ENCODE measurements at regions not wholly inside any gene's neighbourhood (a gene's known extent, or its start where the extent isn't known, plus 50 kb on each side); places are given as distances from the start of the nearest gene placed in this dataset.

DNA sequence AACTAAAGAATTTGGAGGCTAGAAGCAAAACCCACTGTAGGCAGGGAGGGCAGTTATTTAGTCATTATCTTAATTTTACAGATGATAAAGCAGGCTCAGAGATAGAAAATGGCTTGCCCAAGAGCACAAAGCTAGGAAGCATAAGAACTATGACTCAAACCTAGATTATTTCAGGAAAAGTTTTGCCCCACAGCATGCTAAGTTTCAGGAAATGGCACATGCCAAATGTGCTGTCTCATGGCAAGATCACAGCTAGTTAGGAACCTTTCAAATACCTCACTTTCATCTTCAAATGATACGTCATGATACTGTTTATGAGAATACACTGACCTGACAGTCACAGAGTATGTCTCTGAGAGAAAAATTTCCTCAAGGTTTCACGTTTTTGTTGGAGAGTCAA lies 78.5 kb upstream of the SPANXC start (continued):
- TF ChIP-seq KDM1A (IDR thresholded peaks at IDR 0.05; ENCODE audit: borderline replicate concordance) (no peak), BRCA1 (IDR thresholded peaks at IDR 0.05; ENCODE audit: low read depth, low read length) (no peak), NR2C1 (IDR thresholded peaks at IDR 0.05) (no peak)
- TF ChIP-seq, protein P1, sequence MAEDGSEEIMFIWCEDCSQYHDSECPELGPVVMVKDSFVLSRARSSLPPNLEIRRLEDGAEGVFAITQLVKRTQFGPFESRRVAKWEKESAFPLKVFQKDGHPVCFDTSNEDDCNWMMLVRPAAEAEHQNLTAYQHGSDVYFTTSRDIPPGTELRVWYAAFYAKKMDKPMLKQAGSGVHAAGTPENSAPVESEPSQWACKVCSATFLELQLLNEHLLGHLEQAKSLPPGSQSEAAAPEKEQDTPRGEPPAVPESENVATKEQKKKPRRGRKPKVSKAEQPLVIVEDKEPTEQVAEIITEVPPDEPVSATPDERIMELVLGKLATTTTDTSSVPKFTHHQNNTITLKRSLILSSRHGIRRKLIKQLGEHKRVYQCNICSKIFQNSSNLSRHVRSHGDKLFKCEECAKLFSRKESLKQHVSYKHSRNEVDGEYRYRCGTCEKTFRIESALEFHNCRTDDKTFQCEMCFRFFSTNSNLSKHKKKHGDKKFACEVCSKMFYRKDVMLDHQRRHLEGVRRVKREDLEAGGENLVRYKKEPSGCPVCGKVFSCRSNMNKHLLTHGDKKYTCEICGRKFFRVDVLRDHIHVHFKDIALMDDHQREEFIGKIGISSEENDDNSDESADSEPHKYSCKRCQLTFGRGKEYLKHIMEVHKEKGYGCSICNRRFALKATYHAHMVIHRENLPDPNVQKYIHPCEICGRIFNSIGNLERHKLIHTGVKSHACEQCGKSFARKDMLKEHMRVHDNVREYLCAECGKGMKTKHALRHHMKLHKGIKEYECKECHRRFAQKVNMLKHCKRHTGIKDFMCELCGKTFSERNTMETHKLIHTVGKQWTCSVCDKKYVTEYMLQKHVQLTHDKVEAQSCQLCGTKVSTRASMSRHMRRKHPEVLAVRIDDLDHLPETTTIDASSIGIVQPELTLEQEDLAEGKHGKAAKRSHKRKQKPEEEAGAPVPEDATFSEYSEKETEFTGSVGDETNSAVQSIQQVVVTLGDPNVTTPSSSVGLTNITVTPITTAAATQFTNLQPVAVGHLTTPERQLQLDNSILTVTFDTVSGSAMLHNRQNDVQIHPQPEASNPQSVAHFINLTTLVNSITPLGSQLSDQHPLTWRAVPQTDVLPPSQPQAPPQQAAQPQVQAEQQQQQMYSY (CRISPR knock-in tag; IDR thresholded peaks at IDR 0.05) = no peak

DNA sequence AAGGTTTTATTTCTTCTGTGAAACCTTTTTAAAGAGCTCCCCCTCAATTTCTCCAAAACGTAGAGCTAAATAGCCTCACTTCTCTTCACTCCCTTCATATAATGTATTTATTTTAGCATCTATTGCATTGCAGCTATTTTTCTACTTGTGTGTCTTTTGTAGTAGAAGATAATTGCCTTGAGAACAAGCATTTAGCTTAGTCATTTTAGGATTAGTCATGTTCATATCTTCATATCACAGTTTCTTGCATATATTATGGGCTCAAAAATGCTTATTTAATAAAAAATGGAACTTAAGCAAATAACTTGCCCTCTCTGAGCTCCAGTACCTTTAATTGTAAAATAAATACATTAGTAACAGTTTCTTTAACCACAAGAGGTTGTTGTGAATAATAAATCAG lies 72.1 kb upstream of the SPANXC start:
- no peaks in the 10 kb centered on the region for H4K20me1 ChIP-seq (ENCODE audit: control insufficient read depth, insufficient read depth)
- H3K9me3 ChIP-seq (replicated peaks; ENCODE audit: control insufficient read depth, insufficient read depth, low read length) = no peaks in the 10 kb centered on the region
- H3K4me1 ChIP-seq (ENCODE audit: control insufficient read depth, insufficient read depth, low read length) = no peaks in the 10 kb centered on the region
- 0% methylated on average over 1 of the region's 1 CpG for WGBS (ENCODE audit: insufficient coverage, insufficient replicate concordance, low lambda C conversion rate, missing lambda C conversion rate)
- CTCF ChIA-PET = no interaction called here
- POLR2A ChIA-PET = no interaction called here
- H3K36me3 ChIP-seq (ENCODE audit: control insufficient read depth in 2 of 2, insufficient read depth in 2 of 2, low read length in 1 of 2) = no peaks in the 10 kb centered on the region
- H3K79me2 ChIP-seq (ENCODE audit: control insufficient read depth, insufficient read depth, low read length) = no peaks in the 10 kb centered on the region
- H3K4me2 ChIP-seq (ENCODE audit: control insufficient read depth, insufficient read depth) = no peak overlapping the region
- RAD21 ChIA-PET (ENCODE audit: unreplicated experiment) = no interaction called here
- SMC1A ChIA-PET (ENCODE audit: uncharacterized antibody, unreplicated experiment) = no interaction called here
- no peak for DNase-seq (ENCODE audit: low read depth, low spot score)
- no peaks in the 10 kb centered on the region for H3K27me3 ChIP-seq (replicated peaks in 1 of 2; ENCODE audit: control insufficient read depth in 2 of 2, insufficient read depth in 2 of 2, low read length in 1 of 2)
- no peak overlapping the region for H2AFZ ChIP-seq (ENCODE audit: control insufficient read depth, low read depth, low read length)
- no peak overlapping the region for H3K27ac ChIP-seq (ENCODE audit: control insufficient read depth, insufficient read depth)
- ATAC-seq = no peak
- intact Hi-C loops (cut with micrococcal nuclease; ENCODE audit: unreplicated experiment) (no loop called here), in situ Hi-C loops (cut with MboI) (no loop called here)
- no peak for FAIRE-seq
- H3K4me3 ChIP-seq = no peak overlapping the region
- H3K9ac ChIP-seq (ENCODE audit: control insufficient read depth, insufficient read depth, low read length) = no peak overlapping the region
- TF ChIP-seq, protein P2, sequence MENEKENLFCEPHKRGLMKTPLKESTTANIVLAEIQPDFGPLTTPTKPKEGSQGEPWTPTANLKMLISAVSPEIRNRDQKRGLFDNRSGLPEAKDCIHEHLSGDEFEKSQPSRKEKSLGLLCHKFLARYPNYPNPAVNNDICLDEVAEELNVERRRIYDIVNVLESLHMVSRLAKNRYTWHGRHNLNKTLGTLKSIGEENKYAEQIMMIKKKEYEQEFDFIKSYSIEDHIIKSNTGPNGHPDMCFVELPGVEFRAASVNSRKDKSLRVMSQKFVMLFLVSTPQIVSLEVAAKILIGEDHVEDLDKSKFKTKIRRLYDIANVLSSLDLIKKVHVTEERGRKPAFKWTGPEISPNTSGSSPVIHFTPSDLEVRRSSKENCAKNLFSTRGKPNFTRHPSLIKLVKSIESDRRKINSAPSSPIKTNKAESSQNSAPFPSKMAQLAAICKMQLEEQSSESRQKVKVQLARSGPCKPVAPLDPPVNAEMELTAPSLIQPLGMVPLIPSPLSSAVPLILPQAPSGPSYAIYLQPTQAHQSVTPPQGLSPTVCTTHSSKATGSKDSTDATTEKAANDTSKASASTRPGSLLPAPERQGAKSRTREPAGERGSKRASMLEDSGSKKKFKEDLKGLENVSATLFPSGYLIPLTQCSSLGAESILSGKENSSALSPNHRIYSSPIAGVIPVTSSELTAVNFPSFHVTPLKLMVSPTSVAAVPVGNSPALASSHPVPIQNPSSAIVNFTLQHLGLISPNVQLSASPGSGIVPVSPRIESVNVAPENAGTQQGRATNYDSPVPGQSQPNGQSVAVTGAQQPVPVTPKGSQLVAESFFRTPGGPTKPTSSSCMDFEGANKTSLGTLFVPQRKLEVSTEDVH (IDR thresholded peaks at IDR 0.05; ENCODE audit: low read depth, partially characterized antibody) = no peak
- TF ChIP-seq SRF (IDR thresholded peaks at IDR 0.05; ENCODE audit: low read depth in 2 of 2, low read length in 2 of 2) (no peak), CREB1 (IDR thresholded peaks at IDR 0.05; ENCODE audit: low read depth) (no peak), NR2C1 (IDR thresholded peaks at IDR 0.05) (no peak), MYC (IDR thresholded peaks at IDR 0.05; ENCODE audit: insufficient read depth, insufficient read length, insufficient replicate concordance, low read length, severe bottlenecking) (no peak), RFX5 (IDR thresholded peaks at IDR 0.05; ENCODE audit: low read depth, low read length) (no peak), SIX5 (IDR thresholded peaks at IDR 0.05; ENCODE audit: low read depth, low read length, severe bottlenecking) (no peak), ZNF384 (IDR thresholded peaks at IDR 0.05; ENCODE audit: borderline replicate concordance, low read depth, low read length) (no peak)
- TF ChIP-seq, protein P3, sequence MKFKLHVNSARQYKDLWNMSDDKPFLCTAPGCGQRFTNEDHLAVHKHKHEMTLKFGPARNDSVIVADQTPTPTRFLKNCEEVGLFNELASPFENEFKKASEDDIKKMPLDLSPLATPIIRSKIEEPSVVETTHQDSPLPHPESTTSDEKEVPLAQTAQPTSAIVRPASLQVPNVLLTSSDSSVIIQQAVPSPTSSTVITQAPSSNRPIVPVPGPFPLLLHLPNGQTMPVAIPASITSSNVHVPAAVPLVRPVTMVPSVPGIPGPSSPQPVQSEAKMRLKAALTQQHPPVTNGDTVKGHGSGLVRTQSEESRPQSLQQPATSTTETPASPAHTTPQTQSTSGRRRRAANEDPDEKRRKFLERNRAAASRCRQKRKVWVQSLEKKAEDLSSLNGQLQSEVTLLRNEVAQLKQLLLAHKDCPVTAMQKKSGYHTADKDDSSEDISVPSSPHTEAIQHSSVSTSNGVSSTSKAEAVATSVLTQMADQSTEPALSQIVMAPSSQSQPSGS (IDR thresholded peaks at IDR 0.05; ENCODE audit: low read length) = no peak
- TF ChIP-seq, protein P4, sequence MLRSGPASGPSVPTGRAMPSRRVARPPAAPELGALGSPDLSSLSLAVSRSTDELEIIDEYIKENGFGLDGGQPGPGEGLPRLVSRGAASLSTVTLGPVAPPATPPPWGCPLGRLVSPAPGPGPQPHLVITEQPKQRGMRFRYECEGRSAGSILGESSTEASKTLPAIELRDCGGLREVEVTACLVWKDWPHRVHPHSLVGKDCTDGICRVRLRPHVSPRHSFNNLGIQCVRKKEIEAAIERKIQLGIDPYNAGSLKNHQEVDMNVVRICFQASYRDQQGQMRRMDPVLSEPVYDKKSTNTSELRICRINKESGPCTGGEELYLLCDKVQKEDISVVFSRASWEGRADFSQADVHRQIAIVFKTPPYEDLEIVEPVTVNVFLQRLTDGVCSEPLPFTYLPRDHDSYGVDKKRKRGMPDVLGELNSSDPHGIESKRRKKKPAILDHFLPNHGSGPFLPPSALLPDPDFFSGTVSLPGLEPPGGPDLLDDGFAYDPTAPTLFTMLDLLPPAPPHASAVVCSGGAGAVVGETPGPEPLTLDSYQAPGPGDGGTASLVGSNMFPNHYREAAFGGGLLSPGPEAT (IDR thresholded peaks at IDR 0.05; ENCODE audit: low read depth) = no peak
- BruUV-seq (replicated peaks) = no TSS peak

All from GM12878 (cell line).